Fibroblast of the conjunctiva (primary cell): ENCODE measurements at regions not wholly inside any gene's neighbourhood (a gene's known extent, or its start where the extent isn't known, plus 50 kb on each side); places are given as distances from the start of the nearest gene placed in this dataset.

ENCODE experiments used
- DNase-seq: peaks from one replicate; pipeline ENCODE4 v3.0.0-alpha.2; 2010; ENCODE audit warnings: low read depth

DNA sequence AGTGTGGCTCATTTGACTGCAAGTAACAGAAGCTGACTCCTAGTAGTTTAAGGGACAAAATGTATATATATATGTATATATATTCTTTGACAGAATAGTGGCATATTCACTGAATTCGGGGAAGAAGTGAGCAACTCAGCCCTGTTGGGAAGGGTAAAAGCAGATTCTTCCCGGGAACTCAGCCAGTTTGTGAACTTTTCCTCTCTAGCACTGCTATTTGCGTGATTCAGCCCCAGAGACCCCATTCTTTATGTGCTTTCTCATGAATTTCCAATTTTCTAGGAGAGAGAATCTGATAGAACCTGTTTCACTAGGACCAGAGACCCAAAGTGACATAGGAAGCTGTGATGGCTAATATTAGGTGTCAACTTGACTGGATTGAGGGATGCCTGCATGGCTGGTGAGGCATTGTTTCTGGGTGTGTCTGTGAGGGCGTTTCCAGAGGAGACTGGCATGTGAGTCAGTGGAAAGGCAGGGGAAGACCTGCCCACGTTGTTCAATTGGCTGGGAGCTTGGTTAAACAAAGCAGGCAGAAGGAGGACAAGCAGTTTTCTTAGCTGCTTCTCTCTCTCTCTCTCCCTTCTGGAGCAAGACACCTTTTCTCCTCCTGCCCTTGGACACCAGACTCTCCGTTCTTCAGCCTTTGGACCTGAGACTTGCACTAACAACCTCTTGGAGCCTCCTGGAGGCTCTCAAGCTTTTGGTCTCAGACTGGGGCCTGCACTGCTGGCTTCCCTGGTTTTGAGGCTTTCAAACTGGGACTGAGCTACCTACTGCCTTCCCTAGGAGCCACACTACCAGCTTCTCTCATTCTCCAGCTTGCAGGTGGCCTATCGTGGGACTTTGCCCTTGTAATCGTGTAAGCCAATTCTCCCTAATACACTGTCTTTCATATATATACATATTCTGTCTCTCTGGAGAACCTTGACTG lies 93.4 kb upstream of the KCNK1 start:
- DNase-seq = no peak

DNA sequence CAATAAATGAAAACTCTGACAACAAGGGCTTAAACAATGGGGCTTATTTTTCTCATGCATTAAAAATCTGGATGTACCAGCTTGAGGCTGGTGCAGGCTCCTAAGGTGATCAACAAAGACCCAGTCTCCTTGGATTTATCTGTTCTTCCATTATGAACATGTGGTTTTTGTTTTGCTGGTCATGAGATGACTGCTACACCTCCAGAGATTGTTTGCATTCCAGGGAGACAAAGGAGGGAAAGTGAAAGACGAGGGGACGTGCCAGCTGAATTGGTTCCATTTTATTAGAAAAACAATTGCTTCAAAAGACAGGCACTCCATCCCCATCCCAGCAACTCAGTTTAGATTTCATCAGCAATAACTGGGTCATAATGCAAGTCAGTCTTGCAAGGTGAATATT lies 90.9 kb upstream of the KCNK1 start:
- no peak for DNase-seq

DNA sequence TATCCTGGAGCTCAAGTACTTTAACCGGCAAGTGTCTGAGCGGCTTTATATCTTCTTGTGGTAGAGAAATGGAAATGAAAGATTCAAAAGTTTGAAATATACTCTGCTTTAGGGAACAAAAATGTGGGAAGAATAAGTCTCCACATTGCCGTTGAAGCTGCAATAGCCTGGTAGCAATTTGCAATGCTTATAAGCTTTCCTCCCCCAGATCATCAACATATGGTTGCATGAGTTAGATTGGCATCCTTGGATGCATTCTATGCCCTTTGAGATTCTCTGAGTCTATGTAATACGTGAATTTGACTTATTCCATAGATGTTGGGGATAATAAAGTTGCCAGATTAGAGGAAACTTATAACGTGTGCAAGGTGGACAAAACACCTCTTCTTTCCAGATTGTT lies 86.1 kb upstream of the KCNK1 start:
- DNase-seq = no peak

DNA sequence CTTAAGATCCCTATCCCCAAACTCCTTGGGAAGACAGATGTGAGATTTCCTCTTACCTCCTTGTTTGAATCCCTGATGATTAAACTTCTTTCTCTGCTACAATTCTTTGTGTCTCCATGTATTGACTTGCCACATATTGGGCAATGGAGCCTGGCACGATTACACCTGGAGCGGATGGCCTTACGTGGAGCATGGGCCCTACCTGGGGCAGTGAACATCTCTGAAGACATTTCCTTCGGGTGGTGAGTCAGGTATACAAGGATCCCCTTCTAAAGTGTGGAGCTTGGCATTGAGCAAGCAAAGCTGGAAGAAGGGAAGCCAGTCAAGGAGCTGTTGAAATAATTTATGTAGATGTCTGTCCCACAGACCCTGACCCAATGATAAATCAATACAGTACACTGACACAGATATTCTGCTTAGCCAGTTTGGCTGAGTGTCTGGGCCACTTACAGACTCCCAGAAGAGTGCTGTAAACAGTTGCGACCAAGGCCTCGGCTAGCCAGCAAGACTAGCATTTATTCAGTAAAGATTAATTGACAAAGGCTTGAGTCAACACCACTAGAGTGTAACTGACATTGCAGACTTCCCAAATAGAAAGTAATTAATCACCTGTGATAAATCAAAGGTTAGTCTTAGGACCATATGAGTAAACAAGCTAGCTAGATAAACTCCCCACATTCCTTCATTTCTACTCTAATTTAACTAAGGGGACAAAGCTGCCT lies 83.1 kb upstream of the KCNK1 start:
- DNase-seq = no peak

DNA sequence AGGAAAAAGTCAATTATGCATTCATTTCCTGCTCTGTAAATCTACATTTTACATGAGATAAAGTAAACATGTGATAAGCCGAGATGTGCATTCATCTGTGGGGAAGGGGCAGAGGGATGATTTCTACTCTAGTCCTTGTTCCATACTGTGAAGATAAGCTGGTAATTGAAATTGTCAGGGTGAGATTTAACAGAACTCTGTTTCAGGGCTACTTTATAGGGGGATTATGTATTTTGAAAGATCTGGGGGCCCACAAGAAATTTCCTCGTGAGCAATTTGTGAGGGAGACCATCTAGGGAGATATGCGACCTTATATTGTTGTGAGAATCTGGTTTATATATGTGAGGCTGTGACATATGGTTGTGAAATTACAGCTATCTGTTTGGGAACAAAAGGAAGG lies 73.1 kb upstream of the KCNK1 start:
- DNase-seq = no peak

DNA sequence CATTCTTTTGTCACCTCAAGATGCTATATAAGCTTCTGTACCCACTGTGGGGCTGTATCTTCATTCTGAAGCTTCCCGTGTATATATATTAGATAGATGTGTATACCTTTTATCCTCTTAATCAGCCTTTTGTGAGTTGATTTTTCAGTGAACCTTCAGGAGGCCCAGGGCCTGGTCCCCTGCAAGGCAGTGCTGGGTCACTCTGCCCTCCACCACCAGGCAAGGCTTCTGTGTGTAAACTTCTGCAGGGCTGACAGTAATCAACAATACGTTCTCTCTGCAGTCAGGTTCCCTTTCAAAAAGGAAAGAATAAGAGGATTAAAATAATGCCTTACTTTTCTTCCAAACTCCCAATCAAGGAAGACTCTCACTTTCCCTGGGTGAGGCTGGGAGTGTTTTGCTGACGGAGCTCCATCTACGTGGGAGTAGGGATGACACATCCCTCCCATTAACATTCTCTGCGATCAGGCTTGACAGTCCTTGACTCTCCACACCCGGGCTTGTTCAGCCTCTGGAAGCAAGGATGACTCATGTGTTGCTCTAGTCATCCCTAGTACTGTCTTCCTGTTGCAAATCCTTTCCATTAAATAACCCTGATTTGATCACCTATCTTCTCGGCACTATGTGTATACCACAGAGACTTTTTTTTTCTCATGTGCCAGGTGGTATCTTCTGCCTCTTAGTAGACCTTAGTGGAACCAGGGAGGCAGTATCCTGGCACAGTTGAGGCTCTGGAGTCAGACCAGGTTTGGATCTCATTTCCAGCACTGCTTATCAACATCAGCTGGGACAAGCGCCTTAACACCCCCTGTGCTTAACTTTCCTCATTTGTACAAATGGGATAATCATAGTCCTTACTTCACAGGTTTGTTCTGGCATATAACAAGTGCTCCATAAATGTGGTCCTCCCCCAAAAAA lies 70.3 kb upstream of the KCNK1 start:
- DNase-seq = peak; percentile 44

DNA sequence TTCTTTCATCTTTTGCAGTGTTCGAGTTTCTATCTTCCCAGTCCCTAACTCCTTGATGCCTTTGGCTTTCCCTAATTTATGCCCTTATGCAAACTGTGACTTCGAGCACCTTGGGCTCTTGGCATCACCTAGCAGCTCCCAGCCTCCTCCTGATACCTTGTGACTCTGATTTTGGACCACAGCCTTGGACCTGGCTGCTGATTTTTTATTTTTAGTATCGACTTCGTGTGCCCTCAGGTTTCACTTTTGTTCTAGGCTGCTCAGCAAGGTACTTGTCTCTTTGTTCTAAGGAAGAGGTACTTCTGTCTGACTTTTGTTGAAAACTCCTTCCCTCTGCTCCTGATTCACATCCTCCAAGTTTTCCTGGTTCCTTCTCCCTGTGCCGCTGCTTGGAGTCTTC lies 69.6 kb upstream of the KCNK1 start:
- DNase-seq = no peak

DNA sequence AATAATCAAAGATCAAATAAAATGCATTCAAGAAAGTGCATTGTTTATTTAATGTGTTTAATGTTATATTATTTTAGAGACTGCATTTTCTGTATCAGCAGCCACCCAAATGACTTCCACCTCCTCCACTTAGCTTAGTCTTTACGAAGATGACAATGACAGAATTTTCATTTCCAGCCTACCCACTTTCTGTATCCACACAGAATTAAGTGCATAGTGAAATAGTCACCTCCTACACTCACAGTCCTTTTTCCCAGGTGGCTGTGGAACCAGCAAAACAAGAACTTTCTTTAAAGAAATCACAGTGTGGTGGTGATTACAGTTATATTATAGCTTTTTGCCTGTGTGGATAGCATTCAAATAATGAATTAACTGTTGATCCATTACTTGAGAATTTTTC lies 66.2 kb upstream of the KCNK1 start:
- DNase-seq = no peak

DNA sequence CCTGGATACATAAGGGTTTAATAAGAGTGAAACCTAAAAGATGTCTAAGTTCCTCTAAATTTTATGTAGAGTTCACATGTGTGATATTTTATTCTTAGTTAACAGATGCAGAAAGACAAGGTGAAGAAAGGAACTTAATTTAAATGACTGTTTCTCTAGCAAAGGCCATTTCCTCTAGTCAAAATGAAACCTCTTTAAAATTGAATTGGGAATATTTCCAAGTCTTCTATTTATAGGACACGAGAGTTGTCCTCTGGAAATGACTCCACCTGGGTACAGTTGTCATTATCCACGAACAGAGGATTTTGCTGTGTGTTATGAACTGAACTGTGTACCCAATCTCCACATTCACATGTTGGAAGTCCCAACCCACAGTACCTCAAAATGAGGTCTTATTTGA lies 64.5 kb upstream of the KCNK1 start:
- DNase-seq = no peak

DNA sequence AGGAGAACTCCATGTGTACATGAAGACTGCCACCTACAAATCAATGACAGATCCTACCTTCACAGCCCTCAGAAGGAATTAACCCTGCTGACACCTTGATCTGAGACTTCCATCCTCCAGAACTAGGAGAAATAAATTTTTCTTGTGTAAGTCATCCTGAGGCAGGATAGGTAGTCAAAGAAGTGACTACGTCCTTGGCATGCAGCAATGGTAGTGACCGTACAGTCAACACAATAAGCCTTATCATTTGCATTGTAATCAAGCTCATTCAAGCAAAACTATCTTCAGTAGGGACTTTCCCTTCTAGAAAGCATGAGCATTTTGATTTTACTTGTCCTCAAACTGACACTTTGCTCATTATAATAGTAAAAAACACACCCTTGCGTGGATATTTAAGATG lies 64.0 kb upstream of the KCNK1 start:
- DNase-seq = no peak

DNA sequence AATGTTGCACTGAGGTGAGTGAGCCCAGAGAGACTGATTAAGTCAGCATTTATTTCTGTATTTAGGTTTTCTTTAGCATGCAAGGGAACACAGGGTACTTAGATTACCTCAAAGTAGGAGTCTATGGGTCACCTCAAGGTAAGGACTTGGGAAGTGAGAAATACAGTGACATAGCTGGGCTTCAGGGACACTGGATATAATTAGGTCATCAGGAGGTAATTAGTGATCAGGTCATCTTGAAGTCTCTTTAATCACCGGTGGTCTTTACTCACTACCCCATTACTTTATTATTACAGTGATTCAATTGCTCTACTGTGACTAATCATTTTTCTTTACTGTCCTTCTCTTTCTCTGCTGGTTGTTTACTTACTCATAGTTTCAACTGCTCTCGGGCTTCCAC lies 59.9 kb upstream of the KCNK1 start:
- DNase-seq = no peak

DNA sequence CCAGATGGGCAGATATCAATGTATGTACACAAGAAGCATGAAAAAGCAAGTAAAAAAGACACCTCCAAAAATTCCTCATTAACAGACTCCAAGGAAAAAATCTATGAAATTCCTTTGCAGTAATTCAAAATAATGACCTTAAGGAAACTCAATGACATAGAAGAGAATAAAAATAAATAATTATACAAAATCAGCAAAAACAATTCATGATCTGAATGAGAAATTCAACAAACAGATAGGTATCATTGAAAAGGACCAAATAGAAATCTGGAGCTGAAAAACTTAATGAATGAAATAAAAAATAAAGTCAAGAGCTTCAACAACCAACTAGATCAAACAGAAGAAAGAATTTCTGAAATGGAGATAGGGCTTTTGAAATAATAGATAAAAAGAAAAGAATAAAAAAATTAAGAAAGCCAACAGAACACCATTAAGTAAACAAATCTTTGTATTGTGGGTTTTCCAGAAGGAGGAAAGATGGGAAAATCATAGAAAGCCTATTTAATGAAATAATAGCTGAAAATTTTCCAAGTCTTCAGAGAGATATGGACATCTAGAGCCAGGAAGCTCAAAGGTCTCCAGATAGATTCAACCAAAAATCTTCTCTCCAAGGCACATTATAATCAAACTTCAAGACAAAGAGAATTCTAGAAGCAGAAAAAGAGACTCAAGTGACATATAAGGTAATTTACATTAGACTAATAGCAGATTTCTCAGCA lies 52.0 kb upstream of the KCNK1 start:
- DNase-seq = no peak
